T-helper 9 cell (primary cell): ENCODE measurements at regions not wholly inside any gene's neighbourhood (a gene's known extent, or its start where the extent isn't known, plus 50 kb on each side); places are given as distances from the start of the nearest gene placed in this dataset.

Source experiments
- DNase-seq: peaks from one replicate; pipeline ENCODE4 v3.0.0-alpha.2; 2020

GRCh38 chr12:76256904-76257303 lies 91.3 kb downstream of the BBS10 start:
- DNase-seq: no peak

- DNase-seq: no peak
Measured at GRCh38 chr12:76256321-76256720, 91.9 kb downstream of the BBS10 start.

GRCh38 chr12:76255692-76256091 lies 92.5 kb downstream of the BBS10 start:
- DNase-seq: no peak

GRCh38 chr12:76255281-76255680 lies 92.9 kb downstream of the BBS10 start:
- DNase-seq: no peak

- DNase-seq: no peak
Measured at GRCh38 chr12:76252031-76252430, 96.2 kb downstream of the BBS10 start.

GRCh38 chr12:76250256-76250655 lies 98.0 kb downstream of the BBS10 start:
- no peak for DNase-seq

GRCh38 chr12:76249501-76249900 lies 98.7 kb downstream of the BBS10 start:
- no peak for DNase-seq

GRCh38 chr12:76247992-76248391 lies 100.2 kb downstream of the BBS10 start:
- DNase-seq: no peak

- no peak for DNase-seq
Measured at GRCh38 chr12:76247026-76247646, 101.1 kb downstream of the BBS10 start.

GRCh38 chr12:76246611-76247010 lies 101.6 kb downstream of the BBS10 start:
- no peak for DNase-seq

- DNase-seq: no peak
Measured at GRCh38 chr12:76244300-76244699, 103.9 kb downstream of the BBS10 start.

GRCh38 chr12:76242813-76243550 lies 105.2 kb downstream of the BBS10 start:
- DNase-seq: no peak

- DNase-seq: no peak
Measured at GRCh38 chr12:76241371-76241770, 106.8 kb downstream of the BBS10 start.

- no peak for DNase-seq
Measured at GRCh38 chr12:76240281-76240680, 107.9 kb downstream of the BBS10 start.

GRCh38 chr12:76238688-76239087 lies 109.5 kb downstream of the BBS10 start:
- DNase-seq: no peak

GRCh38 chr12:76237086-76237701 lies 111.0 kb downstream of the BBS10 start:
- no peak for DNase-seq

- DNase-seq: no peak
Measured at GRCh38 chr12:76236640-76237039, 111.6 kb downstream of the BBS10 start.

GRCh38 chr12:76234741-76235140 lies 113.5 kb downstream of the BBS10 start:
- no peak for DNase-seq

GRCh38 chr12:76232013-76232412 lies 116.2 kb downstream of the BBS10 start:
- DNase-seq: no peak

- DNase-seq: no peak
Measured at GRCh38 chr12:76226956-76227355, 121.3 kb downstream of the BBS10 start.

- no peak for DNase-seq
Measured at GRCh38 chr12:76226397-76226796, 121.8 kb downstream of the BBS10 start.

GRCh38 chr12:76223869-76224268 lies 124.3 kb downstream of the BBS10 start:
- DNase-seq: no peak

GRCh38 chr12:76220980-76221379 lies 127.2 kb downstream of the BBS10 start:
- no peak for DNase-seq

- no peak for DNase-seq
Measured at GRCh38 chr12:76219806-76220205, 128.4 kb downstream of the BBS10 start.
